Fibroblast of lung (primary cell): ENCODE measurements at regions not wholly inside any gene's neighbourhood (a gene's known extent, or its start where the extent isn't known, plus 50 kb on each side); places are given as distances from the start of the nearest gene placed in this dataset.

Experiments
- DNase-seq, 2 donors: peaks; one replicate each; pipeline versions ENCODE4 v3.0.0 to v3.0.0-alpha.2; 2010; ENCODE audit warnings: low read depth in 2 of 2
- H2AFZ ChIP-seq: 2 replicates; pipeline ENCODE4 v1.5.1; 2012; ENCODE audit warnings: low read length, control low read depth, inconsistent platforms
- H3K27ac ChIP-seq: 2 replicates; pipeline ENCODE4 v1.5.1; 2011; ENCODE audit warnings: low read length, control low read depth; ENCODE audit not compliant: insufficient read depth
- H3K27me3 ChIP-seq: 2 replicates; pipeline ENCODE4 v1.5.1; 2011; ENCODE audit warnings: mild to moderate bottlenecking, low read length; ENCODE audit not compliant: control insufficient read depth, insufficient read depth
- H3K36me3 ChIP-seq: 2 replicates; pipeline ENCODE4 v1.5.1; 2011; ENCODE audit warnings: low read length; ENCODE audit not compliant: control insufficient read depth, insufficient read depth
- H3K4me1 ChIP-seq: 2 replicates; pipeline ENCODE4 v1.5.1; 2011; ENCODE audit warnings: low read length; ENCODE audit not compliant: control insufficient read depth, insufficient read depth; ENCODE audit errors: extremely low read depth
- H3K4me2 ChIP-seq: 2 replicates; pipeline ENCODE4 v1.5.1; 2011; ENCODE audit warnings: low read length, control low read depth; ENCODE audit not compliant: insufficient read depth; ENCODE audit errors: extremely low read depth
- H3K4me3 ChIP-seq, 4 experiments: fragments of 200-600 bp in 1 of 4; sonication (generic) in 1 of 4; replicated peaks in 1 of 4; 2 replicates each; pipeline ENCODE4 v1.5.1; 2011 to 2016; ENCODE audit warnings: low read length in 4 of 4, low read depth in 3 of 4, mild to moderate bottlenecking in 3 of 4, control low read depth in 2 of 4, inconsistent platforms in 1 of 4, mixed read lengths in 1 of 4; ENCODE audit not compliant: insufficient read depth in 1 of 4; ENCODE audit errors: control extremely low read depth in 1 of 4
- H3K79me2 ChIP-seq: 2 replicates; pipeline ENCODE4 v1.5.1; 2012; ENCODE audit warnings: mild to moderate bottlenecking, low read length, inconsistent platforms; ENCODE audit not compliant: control insufficient read depth, insufficient read depth
- H3K9ac ChIP-seq: 2 replicates; pipeline ENCODE4 v1.5.1; 2011; ENCODE audit warnings: mild to moderate bottlenecking, low read length, control low read depth; ENCODE audit not compliant: insufficient read depth
- H3K9me3 ChIP-seq: 2 replicates; pipeline ENCODE4 v1.5.1; 2012; ENCODE audit warnings: low read depth, low read length; ENCODE audit not compliant: control insufficient read depth, insufficient read depth
- H4K20me1 ChIP-seq: 2 replicates; pipeline ENCODE4 v1.5.1; 2011; ENCODE audit warnings: low read length; ENCODE audit not compliant: control insufficient read depth, insufficient read depth; ENCODE audit errors: extremely low read depth
- CTCF ChIP-seq, 2 donors: IDR thresholded peaks in 1 of 2; conservative IDR thresholded peaks in 1 of 2; 1 replicate in 1 of 2; 2 replicates in 1 of 2; pipeline ENCODE4 v1.5.1; 2011 to 2012; ENCODE audit warnings: low read length in 2 of 2, control low read depth in 1 of 2, inconsistent platforms in 1 of 2, low read depth in 1 of 2, mild to moderate bottlenecking in 1 of 2
- EZH2 ChIP-seq: IDR thresholded peaks from 2 replicates; pipeline ENCODE4 v1.5.1; 2012; ENCODE audit warnings: low read length, control low read depth, mild to moderate bottlenecking; ENCODE audit errors: missing control alignments

GRCh38 chr6:163759542-163759941 lies 345.0 kb downstream of the QKI start:
- no peak overlapping the region for H3K4me2 ChIP-seq
- no peaks in the 10 kb centered on the region for H3K4me1 ChIP-seq
- H3K36me3 ChIP-seq = no peaks in the 10 kb centered on the region
- no peak overlapping the region for H3K27ac ChIP-seq
- H3K9me3 ChIP-seq = no peaks in the 10 kb centered on the region
- H3K27me3 ChIP-seq = no peaks in the 10 kb centered on the region
- no peaks in the 10 kb centered on the region for H4K20me1 ChIP-seq
- H3K9ac ChIP-seq = no peak overlapping the region
- H2AFZ ChIP-seq = no peak overlapping the region
- TF ChIP-seq EZH2 (no peak), CTCF (conservative IDR thresholded peaks at IDR 0.05 in 1 of 2, IDR thresholded peaks at IDR 0.05 in 1 of 2; ENCODE audit: low read depth in 1 of 2, low read length in 2 of 2) (no peak)
- DNase-seq = peak in 1 of 2 donors; percentile 69
- no peaks in the 10 kb centered on the region for H3K79me2 ChIP-seq
- no peak overlapping the region for H3K4me3 ChIP-seq

DNA sequence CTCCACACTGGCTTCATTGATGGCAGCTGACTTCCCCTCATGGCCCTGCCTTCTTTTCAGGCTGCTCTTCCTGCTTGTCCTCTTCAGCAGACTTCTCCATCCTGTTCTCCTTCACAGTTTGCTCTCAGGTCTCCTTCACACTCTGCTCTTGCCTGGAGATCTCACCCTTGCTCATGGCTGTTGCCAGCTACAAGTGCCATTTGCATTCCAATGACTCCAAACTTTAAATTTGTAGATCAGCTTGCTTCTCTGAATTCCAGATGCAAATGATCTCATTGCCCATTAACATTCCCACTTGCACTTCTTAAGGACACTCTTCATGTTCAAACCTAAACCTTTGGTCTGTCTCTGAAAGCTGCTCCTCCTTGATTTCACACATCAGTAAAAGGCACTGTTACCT lies 343.0 kb downstream of the QKI start:
- no peaks in the 10 kb centered on the region for H3K4me1 ChIP-seq
- H2AFZ ChIP-seq = no peak overlapping the region
- DNase-seq = no peak
- TF ChIP-seq CTCF (conservative IDR thresholded peaks at IDR 0.05 in 1 of 2, IDR thresholded peaks at IDR 0.05 in 1 of 2; ENCODE audit: low read depth in 1 of 2, low read length in 2 of 2) = no peak
- no peak for TF ChIP-seq EZH2
- no peaks in the 10 kb centered on the region for H3K79me2 ChIP-seq
- H3K4me2 ChIP-seq = no peak overlapping the region
- no peaks in the 10 kb centered on the region for H3K27me3 ChIP-seq
- no peak overlapping the region for H3K9ac ChIP-seq
- no peaks in the 10 kb centered on the region for H3K36me3 ChIP-seq
- no peak overlapping the region for H3K27ac ChIP-seq
- H3K9me3 ChIP-seq = no peaks in the 10 kb centered on the region
- no peaks in the 10 kb centered on the region for H4K20me1 ChIP-seq
- H3K4me3 ChIP-seq = no peak overlapping the region

- no peaks in the 10 kb centered on the region for H3K4me1 ChIP-seq
- H3K27me3 ChIP-seq = no peaks in the 10 kb centered on the region
- no peak overlapping the region for H2AFZ ChIP-seq
- DNase-seq = peak in 1 of 2 donors; percentile 9
- H3K9ac ChIP-seq = no peak overlapping the region
- no peak overlapping the region for H3K4me2 ChIP-seq
- H3K36me3 ChIP-seq = no peaks in the 10 kb centered on the region
- H4K20me1 ChIP-seq = no peaks in the 10 kb centered on the region
- no peak overlapping the region for H3K4me3 ChIP-seq
- no peaks in the 10 kb centered on the region for H3K9me3 ChIP-seq
- no peaks in the 10 kb centered on the region for H3K79me2 ChIP-seq
- TF ChIP-seq CTCF (conservative IDR thresholded peaks at IDR 0.05 in 1 of 2, IDR thresholded peaks at IDR 0.05 in 1 of 2; ENCODE audit: low read depth in 1 of 2, low read length in 2 of 2) (no peak), EZH2 (no peak)
- no peak overlapping the region for H3K27ac ChIP-seq
Measured at GRCh38 chr6:163756079-163756478, 341.6 kb downstream of the QKI start.
